ENCODE measurements at regions not wholly inside any gene's neighbourhood (a gene's known extent, or its start where the extent isn't known, plus 50 kb on each side); places are given as distances from the start of the nearest gene placed in this dataset.

DNA sequence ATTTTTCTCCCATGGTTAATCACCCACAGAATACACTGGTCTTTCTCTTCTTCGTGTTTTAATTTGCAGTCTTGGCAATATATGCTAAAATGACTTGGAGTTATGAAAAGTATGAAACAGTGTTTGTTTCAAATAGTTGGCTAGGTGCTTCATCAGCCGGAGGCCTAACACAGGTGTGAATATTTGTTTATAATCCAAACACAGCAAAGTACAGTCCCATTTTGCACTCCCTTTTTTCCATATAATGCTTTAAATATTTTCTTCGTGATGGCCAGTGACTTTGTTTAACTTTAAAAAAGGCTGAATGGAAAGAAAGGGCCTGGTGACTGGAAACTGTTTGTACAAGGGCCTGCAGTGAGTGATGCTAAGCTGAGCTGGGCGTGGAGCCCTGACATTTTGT, 219.7 kb upstream of the LRIG1 start:
- TF ChIP-seq ZBTB7A (IDR thresholded peaks at IDR 0.05; ENCODE audit: low read depth) (no peak), TCF12 (IDR thresholded peaks at IDR 0.05; ENCODE audit: low read depth) (no peak), RAD21 (IDR thresholded peaks at IDR 0.05; ENCODE audit: low read depth) (no peak), CREB1 (IDR thresholded peaks at IDR 0.05; ENCODE audit: low read depth) (no peak), TEAD4 (IDR thresholded peaks at IDR 0.05) (no peak), NFIC (IDR thresholded peaks at IDR 0.05) (no peak), EGR1 (IDR thresholded peaks at IDR 0.05) (no peak), CEBPB (IDR thresholded peaks at IDR 0.05) (no peak), EP300 (IDR thresholded peaks at IDR 0.05; ENCODE audit: borderline replicate concordance) (no peak), TAF1 (IDR thresholded peaks at IDR 0.05; ENCODE audit: low read depth) (no peak), YY1 (IDR thresholded peaks at IDR 0.05; ENCODE audit: low read depth) (no peak), FOXM1 (IDR thresholded peaks at IDR 0.05; ENCODE audit: borderline replicate concordance, low read depth) (no peak)
- TF ChIP-seq, protein P1, sequence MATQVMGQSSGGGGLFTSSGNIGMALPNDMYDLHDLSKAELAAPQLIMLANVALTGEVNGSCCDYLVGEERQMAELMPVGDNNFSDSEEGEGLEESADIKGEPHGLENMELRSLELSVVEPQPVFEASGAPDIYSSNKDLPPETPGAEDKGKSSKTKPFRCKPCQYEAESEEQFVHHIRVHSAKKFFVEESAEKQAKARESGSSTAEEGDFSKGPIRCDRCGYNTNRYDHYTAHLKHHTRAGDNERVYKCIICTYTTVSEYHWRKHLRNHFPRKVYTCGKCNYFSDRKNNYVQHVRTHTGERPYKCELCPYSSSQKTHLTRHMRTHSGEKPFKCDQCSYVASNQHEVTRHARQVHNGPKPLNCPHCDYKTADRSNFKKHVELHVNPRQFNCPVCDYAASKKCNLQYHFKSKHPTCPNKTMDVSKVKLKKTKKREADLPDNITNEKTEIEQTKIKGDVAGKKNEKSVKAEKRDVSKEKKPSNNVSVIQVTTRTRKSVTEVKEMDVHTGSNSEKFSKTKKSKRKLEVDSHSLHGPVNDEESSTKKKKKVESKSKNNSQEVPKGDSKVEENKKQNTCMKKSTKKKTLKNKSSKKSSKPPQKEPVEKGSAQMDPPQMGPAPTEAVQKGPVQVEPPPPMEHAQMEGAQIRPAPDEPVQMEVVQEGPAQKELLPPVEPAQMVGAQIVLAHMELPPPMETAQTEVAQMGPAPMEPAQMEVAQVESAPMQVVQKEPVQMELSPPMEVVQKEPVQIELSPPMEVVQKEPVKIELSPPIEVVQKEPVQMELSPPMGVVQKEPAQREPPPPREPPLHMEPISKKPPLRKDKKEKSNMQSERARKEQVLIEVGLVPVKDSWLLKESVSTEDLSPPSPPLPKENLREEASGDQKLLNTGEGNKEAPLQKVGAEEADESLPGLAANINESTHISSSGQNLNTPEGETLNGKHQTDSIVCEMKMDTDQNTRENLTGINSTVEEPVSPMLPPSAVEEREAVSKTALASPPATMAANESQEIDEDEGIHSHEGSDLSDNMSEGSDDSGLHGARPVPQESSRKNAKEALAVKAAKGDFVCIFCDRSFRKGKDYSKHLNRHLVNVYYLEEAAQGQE (IDR thresholded peaks at IDR 0.05; ENCODE audit: low read depth), result no peak
- TF ChIP-seq, protein P2, sequence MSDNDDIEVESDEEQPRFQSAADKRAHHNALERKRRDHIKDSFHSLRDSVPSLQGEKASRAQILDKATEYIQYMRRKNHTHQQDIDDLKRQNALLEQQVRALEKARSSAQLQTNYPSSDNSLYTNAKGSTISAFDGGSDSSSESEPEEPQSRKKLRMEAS (IDR thresholded peaks at IDR 0.05), result no peak
- TF ChIP-seq, protein P3, sequence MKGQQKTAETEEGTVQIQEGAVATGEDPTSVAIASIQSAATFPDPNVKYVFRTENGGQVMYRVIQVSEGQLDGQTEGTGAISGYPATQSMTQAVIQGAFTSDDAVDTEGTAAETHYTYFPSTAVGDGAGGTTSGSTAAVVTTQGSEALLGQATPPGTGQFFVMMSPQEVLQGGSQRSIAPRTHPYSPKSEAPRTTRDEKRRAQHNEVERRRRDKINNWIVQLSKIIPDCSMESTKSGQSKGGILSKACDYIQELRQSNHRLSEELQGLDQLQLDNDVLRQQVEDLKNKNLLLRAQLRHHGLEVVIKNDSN (IDR thresholded peaks at IDR 0.05), result no peak

DNA sequence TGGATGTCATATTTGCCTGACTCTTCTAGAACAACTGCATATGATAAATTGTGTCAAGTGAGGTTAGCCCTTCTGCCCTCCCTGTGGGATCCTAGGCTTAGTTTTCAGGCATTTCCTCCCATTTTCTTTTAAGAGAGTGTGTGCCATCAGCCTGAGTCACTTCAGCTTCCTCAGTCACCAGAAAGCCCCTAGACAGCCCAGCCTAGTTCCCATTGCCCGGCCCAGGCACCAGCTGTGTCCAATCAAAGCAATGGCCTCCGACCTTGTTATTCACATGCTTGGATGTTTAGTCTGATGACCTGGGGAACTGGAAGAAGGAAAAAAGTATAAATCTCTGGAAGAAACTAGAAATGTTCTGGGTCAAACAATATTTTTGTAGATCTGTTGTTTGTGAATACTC, 221.9 kb upstream of the LRIG1 start:
- TF ChIP-seq CEBPB (IDR thresholded peaks at IDR 0.05) (no peak), RAD21 (IDR thresholded peaks at IDR 0.05; ENCODE audit: low read depth) (no peak), FOXM1 (IDR thresholded peaks at IDR 0.05; ENCODE audit: borderline replicate concordance, low read depth) (no peak), EGR1 (IDR thresholded peaks at IDR 0.05) (no peak), YY1 (IDR thresholded peaks at IDR 0.05; ENCODE audit: low read depth) (no peak), TCF12 (IDR thresholded peaks at IDR 0.05; ENCODE audit: low read depth) (no peak), NFIC (IDR thresholded peaks at IDR 0.05) (no peak), ZBTB7A (IDR thresholded peaks at IDR 0.05; ENCODE audit: low read depth) (no peak)
- TF ChIP-seq, protein P1 (IDR thresholded peaks at IDR 0.05; ENCODE audit: low read depth), result no peak
- TF ChIP-seq, protein P3 (IDR thresholded peaks at IDR 0.05), result no peak

DNA sequence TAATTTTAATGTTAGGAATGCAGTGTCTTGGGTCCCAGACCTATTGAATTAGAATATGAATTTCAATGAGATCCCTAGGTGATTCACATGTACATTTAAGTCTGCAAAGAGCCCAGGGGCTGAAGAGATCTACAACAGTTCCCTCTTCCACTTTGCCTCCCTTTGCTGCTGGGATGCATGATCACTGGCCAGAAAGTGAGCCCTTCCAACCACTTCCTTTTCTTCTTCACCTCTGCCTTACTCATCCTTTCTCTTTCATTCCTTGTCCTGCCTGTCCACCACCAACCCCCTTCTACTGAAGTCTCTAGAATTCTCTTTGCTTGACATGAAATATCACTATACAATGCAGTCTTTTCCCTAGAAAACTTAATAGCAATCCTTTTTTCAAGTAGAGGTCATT, 222.4 kb upstream of the LRIG1 start:
- TF ChIP-seq EP300 (IDR thresholded peaks at IDR 0.05; ENCODE audit: borderline replicate concordance) (no peak), FOXM1 (IDR thresholded peaks at IDR 0.05; ENCODE audit: borderline replicate concordance, low read depth) (no peak), TCF12 (IDR thresholded peaks at IDR 0.05; ENCODE audit: low read depth) (no peak), NFIC (IDR thresholded peaks at IDR 0.05) (no peak), RAD21 (IDR thresholded peaks at IDR 0.05; ENCODE audit: low read depth) (no peak), TEAD4 (IDR thresholded peaks at IDR 0.05) (no peak), CREB1 (IDR thresholded peaks at IDR 0.05; ENCODE audit: low read depth) (no peak)

DNA sequence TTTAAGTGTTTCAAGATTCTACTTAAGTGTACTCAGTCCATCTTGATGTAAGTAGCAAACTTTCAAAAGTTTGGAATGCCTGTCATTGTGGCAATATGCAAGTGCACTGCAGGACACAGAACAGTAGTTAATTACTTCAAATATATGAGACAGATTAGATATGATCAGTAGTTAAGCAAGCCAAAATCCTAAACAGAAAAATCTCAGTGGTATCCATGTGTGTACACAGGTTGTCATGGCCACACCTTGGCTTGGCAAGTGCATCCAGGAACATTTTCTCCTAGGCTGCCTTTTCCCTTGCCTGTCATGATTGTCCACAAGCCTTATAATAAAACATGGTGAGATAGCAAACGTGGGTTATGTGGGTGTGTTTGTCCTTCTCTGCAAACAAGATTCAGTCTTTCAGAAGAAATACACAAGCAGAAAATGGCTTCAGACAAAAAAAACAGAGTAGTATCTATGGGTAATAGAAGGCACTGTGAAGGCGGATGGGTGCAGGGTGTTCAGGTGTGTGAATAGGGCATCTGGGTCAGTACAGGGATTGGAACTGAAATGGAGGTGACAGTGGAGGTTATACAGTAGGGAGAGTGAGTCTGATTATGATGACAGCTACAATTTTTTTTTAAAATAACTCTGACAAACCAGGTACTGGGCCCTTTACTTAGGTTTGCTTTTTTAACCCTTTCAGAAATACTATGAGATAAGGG, 229.0 kb upstream of the LRIG1 start:
- TF ChIP-seq, protein P1 (IDR thresholded peaks at IDR 0.05; ENCODE audit: low read depth), result no peak
- TF ChIP-seq CREB1 (IDR thresholded peaks at IDR 0.05; ENCODE audit: low read depth) (no peak), YY1 (IDR thresholded peaks at IDR 0.05; ENCODE audit: low read depth) (no peak), ZBTB7A (IDR thresholded peaks at IDR 0.05; ENCODE audit: low read depth) (no peak), EGR1 (IDR thresholded peaks at IDR 0.05) (no peak), TAF1 (IDR thresholded peaks at IDR 0.05; ENCODE audit: low read depth) (no peak), EP300 (IDR thresholded peaks at IDR 0.05; ENCODE audit: borderline replicate concordance) (no peak), TCF12 (IDR thresholded peaks at IDR 0.05; ENCODE audit: low read depth) (no peak), TEAD4 (IDR thresholded peaks at IDR 0.05) (no peak), NFIC (IDR thresholded peaks at IDR 0.05) (no peak), RAD21 (IDR thresholded peaks at IDR 0.05; ENCODE audit: low read depth) (no peak), CEBPB (IDR thresholded peaks at IDR 0.05) (no peak), FOXM1 (IDR thresholded peaks at IDR 0.05; ENCODE audit: borderline replicate concordance, low read depth) (no peak)
- TF ChIP-seq, protein P3 (IDR thresholded peaks at IDR 0.05), result no peak
- TF ChIP-seq, protein P2 (IDR thresholded peaks at IDR 0.05), result no peak

Data from Ishikawa (cell line).